ENCODE measurements at regions not wholly inside any gene's neighbourhood (a gene's known extent, or its start where the extent isn't known, plus 50 kb on each side); places are given as distances from the start of the nearest gene placed in this dataset.

- TF ChIP-seq FOXP4 (CRISPR knock-in tag; IDR thresholded peaks at IDR 0.05) (no peak), RELA (CRISPR knock-in tag; IDR thresholded peaks at IDR 0.05; ENCODE audit: borderline replicate concordance) (no peak), ZNF416 (CRISPR knock-in tag; IDR thresholded peaks at IDR 0.05) (no peak), TP53 (CRISPR knock-in tag; IDR thresholded peaks at IDR 0.05) (no peak), HMGA2 (CRISPR knock-in tag; IDR thresholded peaks at IDR 0.05) (no peak), ZNF281 (CRISPR knock-in tag; IDR thresholded peaks at IDR 0.05) (no peak)
- TF ChIP-seq, protein P1, sequence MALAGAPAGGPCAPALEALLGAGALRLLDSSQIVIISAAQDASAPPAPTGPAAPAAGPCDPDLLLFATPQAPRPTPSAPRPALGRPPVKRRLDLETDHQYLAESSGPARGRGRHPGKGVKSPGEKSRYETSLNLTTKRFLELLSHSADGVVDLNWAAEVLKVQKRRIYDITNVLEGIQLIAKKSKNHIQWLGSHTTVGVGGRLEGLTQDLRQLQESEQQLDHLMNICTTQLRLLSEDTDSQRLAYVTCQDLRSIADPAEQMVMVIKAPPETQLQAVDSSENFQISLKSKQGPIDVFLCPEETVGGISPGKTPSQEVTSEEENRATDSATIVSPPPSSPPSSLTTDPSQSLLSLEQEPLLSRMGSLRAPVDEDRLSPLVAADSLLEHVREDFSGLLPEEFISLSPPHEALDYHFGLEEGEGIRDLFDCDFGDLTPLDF (CRISPR knock-in tag; IDR thresholded peaks at IDR 0.05) = no peak
- TF ChIP-seq, protein P2, sequence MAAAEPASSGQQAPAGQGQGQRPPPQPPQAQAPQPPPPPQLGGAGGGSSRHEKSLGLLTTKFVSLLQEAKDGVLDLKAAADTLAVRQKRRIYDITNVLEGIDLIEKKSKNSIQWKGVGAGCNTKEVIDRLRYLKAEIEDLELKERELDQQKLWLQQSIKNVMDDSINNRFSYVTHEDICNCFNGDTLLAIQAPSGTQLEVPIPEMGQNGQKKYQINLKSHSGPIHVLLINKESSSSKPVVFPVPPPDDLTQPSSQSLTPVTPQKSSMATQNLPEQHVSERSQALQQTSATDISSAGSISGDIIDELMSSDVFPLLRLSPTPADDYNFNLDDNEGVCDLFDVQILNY (CRISPR knock-in tag; IDR thresholded peaks at IDR 0.05) = no peak
These were observed 725.2 kb downstream of the LTN1 start (continued) for GRCh38 chr21:28267449-28267848.

DNA sequence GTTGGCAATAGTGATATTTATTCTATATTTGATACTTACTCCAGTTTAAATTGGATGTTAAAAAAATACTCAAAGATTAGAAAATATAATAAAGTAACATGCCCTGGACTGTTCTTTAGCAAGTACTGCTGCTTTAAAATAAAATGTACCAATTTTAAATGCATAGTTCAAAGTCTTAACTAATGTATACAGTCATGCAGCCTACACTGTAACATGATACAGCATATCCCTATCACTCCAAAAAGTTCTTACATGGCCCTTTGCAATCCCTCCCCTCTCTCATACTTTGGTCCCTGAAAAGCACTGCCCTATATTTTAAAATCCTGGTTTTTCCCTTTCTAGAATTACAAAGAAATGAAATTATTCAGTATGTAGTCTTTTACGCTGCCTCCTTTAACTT lies 726.6 kb downstream of the LTN1 start:
- no peak overlapping the region for H3K4me3 Mint-ChIP-seq
- no peaks in the 10 kb centered on the region for H3K4me1 Mint-ChIP-seq
- ChIA-PET CTCF (no interaction called here), POLR2A (no interaction called here)
- H3K27ac Mint-ChIP-seq = no peak overlapping the region
- no peaks in the 10 kb centered on the region for H3K9me3 Mint-ChIP-seq
- ATAC-seq = no peak
- no peaks in the 10 kb centered on the region for H3K36me3 Mint-ChIP-seq
- no peak for DNase-seq (ENCODE audit: low spot score)
- no peaks in the 10 kb centered on the region for H3K27me3 Mint-ChIP-seq (ENCODE audit: low read depth)
- TF ChIP-seq TP53 (CRISPR knock-in tag; IDR thresholded peaks at IDR 0.05) (no peak), ATF6 (CRISPR knock-in tag; IDR thresholded peaks at IDR 0.05) (no peak), ZNF671 (CRISPR knock-in tag; IDR thresholded peaks at IDR 0.05) (no peak), NFATC4 (CRISPR knock-in tag; IDR thresholded peaks at IDR 0.05) (no peak), HMGXB4 (CRISPR knock-in tag; IDR thresholded peaks at IDR 0.05) (no peak), HMGA2 (CRISPR knock-in tag; IDR thresholded peaks at IDR 0.05) (no peak), NR3C1 (CRISPR knock-in tag; conservative IDR thresholded peaks at IDR 0.05; ENCODE audit: low read depth) (no peak), CDX4 (CRISPR knock-in tag; IDR thresholded peaks at IDR 0.05; ENCODE audit: borderline replicate concordance) (no peak), ZBTB21 (CRISPR knock-in tag; IDR thresholded peaks at IDR 0.05; ENCODE audit: borderline replicate concordance) (no peak)
- TF ChIP-seq, protein P3, sequence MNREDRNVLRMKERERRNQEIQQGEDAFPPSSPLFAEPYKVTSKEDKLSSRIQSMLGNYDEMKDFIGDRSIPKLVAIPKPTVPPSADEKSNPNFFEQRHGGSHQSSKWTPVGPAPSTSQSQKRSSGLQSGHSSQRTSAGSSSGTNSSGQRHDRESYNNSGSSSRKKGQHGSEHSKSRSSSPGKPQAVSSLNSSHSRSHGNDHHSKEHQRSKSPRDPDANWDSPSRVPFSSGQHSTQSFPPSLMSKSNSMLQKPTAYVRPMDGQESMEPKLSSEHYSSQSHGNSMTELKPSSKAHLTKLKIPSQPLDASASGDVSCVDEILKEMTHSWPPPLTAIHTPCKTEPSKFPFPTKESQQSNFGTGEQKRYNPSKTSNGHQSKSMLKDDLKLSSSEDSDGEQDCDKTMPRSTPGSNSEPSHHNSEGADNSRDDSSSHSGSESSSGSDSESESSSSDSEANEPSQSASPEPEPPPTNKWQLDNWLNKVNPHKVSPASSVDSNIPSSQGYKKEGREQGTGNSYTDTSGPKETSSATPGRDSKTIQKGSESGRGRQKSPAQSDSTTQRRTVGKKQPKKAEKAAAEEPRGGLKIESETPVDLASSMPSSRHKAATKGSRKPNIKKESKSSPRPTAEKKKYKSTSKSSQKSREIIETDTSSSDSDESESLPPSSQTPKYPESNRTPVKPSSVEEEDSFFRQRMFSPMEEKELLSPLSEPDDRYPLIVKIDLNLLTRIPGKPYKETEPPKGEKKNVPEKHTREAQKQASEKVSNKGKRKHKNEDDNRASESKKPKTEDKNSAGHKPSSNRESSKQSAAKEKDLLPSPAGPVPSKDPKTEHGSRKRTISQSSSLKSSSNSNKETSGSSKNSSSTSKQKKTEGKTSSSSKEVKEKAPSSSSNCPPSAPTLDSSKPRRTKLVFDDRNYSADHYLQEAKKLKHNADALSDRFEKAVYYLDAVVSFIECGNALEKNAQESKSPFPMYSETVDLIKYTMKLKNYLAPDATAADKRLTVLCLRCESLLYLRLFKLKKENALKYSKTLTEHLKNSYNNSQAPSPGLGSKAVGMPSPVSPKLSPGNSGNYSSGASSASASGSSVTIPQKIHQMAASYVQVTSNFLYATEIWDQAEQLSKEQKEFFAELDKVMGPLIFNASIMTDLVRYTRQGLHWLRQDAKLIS (CRISPR knock-in tag; IDR thresholded peaks at IDR 0.05; ENCODE audit: borderline replicate concordance) = no peak
- TF ChIP-seq, protein P4, sequence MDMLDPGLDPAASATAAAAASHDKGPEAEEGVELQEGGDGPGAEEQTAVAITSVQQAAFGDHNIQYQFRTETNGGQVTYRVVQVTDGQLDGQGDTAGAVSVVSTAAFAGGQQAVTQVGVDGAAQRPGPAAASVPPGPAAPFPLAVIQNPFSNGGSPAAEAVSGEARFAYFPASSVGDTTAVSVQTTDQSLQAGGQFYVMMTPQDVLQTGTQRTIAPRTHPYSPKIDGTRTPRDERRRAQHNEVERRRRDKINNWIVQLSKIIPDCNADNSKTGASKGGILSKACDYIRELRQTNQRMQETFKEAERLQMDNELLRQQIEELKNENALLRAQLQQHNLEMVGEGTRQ (CRISPR knock-in tag; IDR thresholded peaks at IDR 0.05) = no peak
- TF ChIP-seq, protein P5, sequence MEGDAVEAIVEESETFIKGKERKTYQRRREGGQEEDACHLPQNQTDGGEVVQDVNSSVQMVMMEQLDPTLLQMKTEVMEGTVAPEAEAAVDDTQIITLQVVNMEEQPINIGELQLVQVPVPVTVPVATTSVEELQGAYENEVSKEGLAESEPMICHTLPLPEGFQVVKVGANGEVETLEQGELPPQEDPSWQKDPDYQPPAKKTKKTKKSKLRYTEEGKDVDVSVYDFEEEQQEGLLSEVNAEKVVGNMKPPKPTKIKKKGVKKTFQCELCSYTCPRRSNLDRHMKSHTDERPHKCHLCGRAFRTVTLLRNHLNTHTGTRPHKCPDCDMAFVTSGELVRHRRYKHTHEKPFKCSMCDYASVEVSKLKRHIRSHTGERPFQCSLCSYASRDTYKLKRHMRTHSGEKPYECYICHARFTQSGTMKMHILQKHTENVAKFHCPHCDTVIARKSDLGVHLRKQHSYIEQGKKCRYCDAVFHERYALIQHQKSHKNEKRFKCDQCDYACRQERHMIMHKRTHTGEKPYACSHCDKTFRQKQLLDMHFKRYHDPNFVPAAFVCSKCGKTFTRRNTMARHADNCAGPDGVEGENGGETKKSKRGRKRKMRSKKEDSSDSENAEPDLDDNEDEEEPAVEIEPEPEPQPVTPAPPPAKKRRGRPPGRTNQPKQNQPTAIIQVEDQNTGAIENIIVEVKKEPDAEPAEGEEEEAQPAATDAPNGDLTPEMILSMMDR (IDR thresholded peaks at IDR 0.05) = no peak
